ENCODE measurements at regions not wholly inside any gene's neighbourhood (a gene's known extent, or its start where the extent isn't known, plus 50 kb on each side); places are given as distances from the start of the nearest gene placed in this dataset.

- TF ChIP-seq USF2 (IDR thresholded peaks at IDR 0.05; ENCODE audit: low read length) (no peak), EGR1 (IDR thresholded peaks at IDR 0.05; ENCODE audit: borderline replicate concordance, low read depth, low read length) (no peak), POLR2AphosphoS5 (IDR thresholded peaks at IDR 0.05; ENCODE audit: low read depth, low read length) (no peak), RFX5 (IDR thresholded peaks at IDR 0.05; ENCODE audit: borderline replicate concordance, low read depth, low read length) (no peak), RBBP5 (IDR thresholded peaks at IDR 0.05; ENCODE audit: borderline replicate concordance, low read depth, low read length) (peak; percentile 42), CREB1 (IDR thresholded peaks at IDR 0.05) (0 out of 2 replicates have a peak, but pooled peaks have one; percentile 29), PHF8 (conservative IDR thresholded peaks at IDR 0.05; ENCODE audit: low read depth, low read length) (peak; percentile 43), POU5F1 (IDR thresholded peaks at IDR 0.05; ENCODE audit: low read depth, low read length) (no peak), SIX5 (IDR thresholded peaks at IDR 0.05; ENCODE audit: low read depth, low read length) (no peak), SAP30 (IDR thresholded peaks at IDR 0.05; ENCODE audit: insufficient read depth, insufficient replicate concordance, low read length) (no peak), SP4 (IDR thresholded peaks at IDR 0.05; ENCODE audit: low read length) (no peak), ZNF274 (IDR thresholded peaks at IDR 0.05; ENCODE audit: borderline replicate concordance, extremely low read depth, low read length) (no peak), BACH1 (IDR thresholded peaks at IDR 0.05; ENCODE audit: low read length) (no peak), KDM1A (IDR thresholded peaks at IDR 0.05; ENCODE audit: borderline replicate concordance, low read length) (peak; percentile 100), BRCA1 (IDR thresholded peaks at IDR 0.05; ENCODE audit: low read depth, low read length) (no peak), CBX5 (IDR thresholded peaks at IDR 0.05; ENCODE audit: low read depth, low read length) (no peak), EP300 (IDR thresholded peaks at IDR 0.05; ENCODE audit: borderline replicate concordance in 1 of 2, low read depth in 2 of 2, low read length in 2 of 2) (no peak), ATF2 (IDR thresholded peaks at IDR 0.05; ENCODE audit: low read length) (no peak), SUZ12 (IDR thresholded peaks at IDR 0.05; ENCODE audit: low read length) (peak; percentile 9; the same call in 1 of the 2 replicates), MAFK (IDR thresholded peaks at IDR 0.05; ENCODE audit: low read depth, low read length) (no peak), TAF7 (optimal IDR thresholded peaks at IDR 0.05; ENCODE audit: borderline replicate concordance, low read depth, low read length) (peak; percentile 23), NRF1 (IDR thresholded peaks at IDR 0.05; ENCODE audit: low read depth, low read length) (no peak)
These were observed 53.1 kb upstream of the DAB2IP start (continued) for GRCh38 chr9:121598167-121598964.
